ENCODE measurements at regions not wholly inside any gene's neighbourhood (a gene's known extent, or its start where the extent isn't known, plus 50 kb on each side); places are given as distances from the start of the nearest gene placed in this dataset.
"Not testable (repeated sequence)": the region's sequence is repeated elsewhere in the genome, so short reads cannot be mapped to it uniquely, and the experiment has no call there.

- H3K9me3 ChIP-seq = no peaks in the 10 kb centered on the region
- TF ChIP-seq POLR2AphosphoS5 (IDR thresholded peaks at IDR 0.05) (no peak), EP300 (IDR thresholded peaks at IDR 0.05) (no peak), POLR2A (IDR thresholded peaks at IDR 0.05; ENCODE audit: low read depth) (no peak)
- TF ChIP-seq, protein P1, sequence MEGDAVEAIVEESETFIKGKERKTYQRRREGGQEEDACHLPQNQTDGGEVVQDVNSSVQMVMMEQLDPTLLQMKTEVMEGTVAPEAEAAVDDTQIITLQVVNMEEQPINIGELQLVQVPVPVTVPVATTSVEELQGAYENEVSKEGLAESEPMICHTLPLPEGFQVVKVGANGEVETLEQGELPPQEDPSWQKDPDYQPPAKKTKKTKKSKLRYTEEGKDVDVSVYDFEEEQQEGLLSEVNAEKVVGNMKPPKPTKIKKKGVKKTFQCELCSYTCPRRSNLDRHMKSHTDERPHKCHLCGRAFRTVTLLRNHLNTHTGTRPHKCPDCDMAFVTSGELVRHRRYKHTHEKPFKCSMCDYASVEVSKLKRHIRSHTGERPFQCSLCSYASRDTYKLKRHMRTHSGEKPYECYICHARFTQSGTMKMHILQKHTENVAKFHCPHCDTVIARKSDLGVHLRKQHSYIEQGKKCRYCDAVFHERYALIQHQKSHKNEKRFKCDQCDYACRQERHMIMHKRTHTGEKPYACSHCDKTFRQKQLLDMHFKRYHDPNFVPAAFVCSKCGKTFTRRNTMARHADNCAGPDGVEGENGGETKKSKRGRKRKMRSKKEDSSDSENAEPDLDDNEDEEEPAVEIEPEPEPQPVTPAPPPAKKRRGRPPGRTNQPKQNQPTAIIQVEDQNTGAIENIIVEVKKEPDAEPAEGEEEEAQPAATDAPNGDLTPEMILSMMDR (IDR thresholded peaks at IDR 0.05) = no peak
- DNase-seq (ENCODE audit: extremely low spot score) = no peak
- H3K27me3 ChIP-seq = no peaks in the 10 kb centered on the region
- no peaks in the 10 kb centered on the region for H3K36me3 ChIP-seq
- 79% methylated on average over 8 of the region's 8 CpGs for WGBS
- H3K27ac ChIP-seq (replicated peaks in 1 of 4) = no peak overlapping the region
- no peak overlapping the region for H3K4me3 ChIP-seq
- peaks cover 4 to 13% (median 6%) of the 10 kb centered on the region in 4 donors for H3K4me1 ChIP-seq
- intact Hi-C loops (cut with DNase I) = no loop called here
Observed at GRCh38 chr2:44102790-44103562, 65.7 kb upstream of the PPM1B start.

DNA sequence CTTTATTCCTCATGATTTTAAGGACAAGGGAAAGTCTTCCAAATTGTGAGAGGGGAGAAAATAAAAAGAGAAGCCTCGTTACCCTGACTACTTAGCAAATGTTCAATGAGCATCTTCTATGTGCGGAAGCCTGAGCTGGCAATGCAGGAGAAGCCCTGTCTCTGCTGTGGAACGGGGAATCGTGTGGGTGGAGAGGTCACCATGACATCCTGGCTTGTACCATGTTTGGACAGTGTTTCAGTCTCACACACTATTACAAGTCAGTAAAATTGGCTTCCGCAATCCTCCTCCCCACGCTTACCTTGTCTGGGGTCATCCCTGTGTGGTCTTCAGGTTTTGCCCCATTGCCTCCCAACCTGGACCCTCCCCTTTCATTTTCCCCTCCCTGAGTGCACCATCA is 65.0 kb upstream of the PPM1B start:
- Histone ChIP-seq H3K36me3 (no peaks in the 10 kb centered on the region), H3K4me1 (peaks cover 4 to 13% (median 6%) of the 10 kb centered on the region in 4 donors), H3K27ac (replicated peaks in 1 of 4) (no peak overlapping the region), H3K9me3 (no peaks in the 10 kb centered on the region), H3K4me3 (no peak overlapping the region), H3K27me3 (no peaks in the 10 kb centered on the region)
- no peak for DNase-seq (ENCODE audit: extremely low spot score)
- WGBS = 86% methylated on average over 6 of the region's 6 CpGs
- TF ChIP-seq EP300 (IDR thresholded peaks at IDR 0.05) = no peak
- no peak for TF ChIP-seq POLR2A (IDR thresholded peaks at IDR 0.05; ENCODE audit: low read depth)
- TF ChIP-seq, protein P1 (IDR thresholded peaks at IDR 0.05) = no peak
- TF ChIP-seq POLR2AphosphoS5 (IDR thresholded peaks at IDR 0.05) = no peak
- intact Hi-C loops (cut with DNase I) = no loop called here

DNA sequence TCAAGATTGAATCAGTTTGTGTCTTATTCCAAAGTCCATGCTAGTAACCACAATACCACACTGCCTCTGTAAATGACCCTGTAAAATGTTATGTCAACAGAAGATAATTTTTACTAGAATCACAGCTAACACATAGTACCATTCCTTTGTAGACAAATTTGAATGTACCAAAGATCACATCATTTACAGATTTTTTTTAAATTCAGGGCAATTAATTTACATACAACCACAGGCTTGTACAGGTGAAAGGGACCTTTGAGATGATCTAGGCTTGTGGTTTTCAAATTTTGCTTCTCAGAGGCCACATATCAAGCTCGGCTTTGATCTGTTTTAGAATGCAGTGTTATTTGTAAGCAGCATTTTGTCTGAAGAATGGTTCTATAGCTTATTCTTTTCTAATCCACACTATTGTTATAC is 63.8 kb upstream of the PPM1B start:
- H3K9me3 ChIP-seq = no peaks in the 10 kb centered on the region
- DNase-seq (ENCODE audit: extremely low spot score) = no peak
- TF ChIP-seq, protein P1 (IDR thresholded peaks at IDR 0.05) = no peak
- no peak for TF ChIP-seq POLR2A (IDR thresholded peaks at IDR 0.05; ENCODE audit: low read depth)
- TF ChIP-seq EP300 (IDR thresholded peaks at IDR 0.05) = no peak
- no peak for TF ChIP-seq POLR2AphosphoS5 (IDR thresholded peaks at IDR 0.05)
- H3K4me1 ChIP-seq = peaks cover 2 to 13% (median 6%) of the 10 kb centered on the region in 4 donors
- intact Hi-C loops (cut with DNase I) = no loop called here
- no peaks in the 10 kb centered on the region for H3K27me3 ChIP-seq
- 95% methylated on average over 1 of the region's 1 CpG for WGBS
- no peak overlapping the region for H3K4me3 ChIP-seq
- no peaks in the 10 kb centered on the region for H3K36me3 ChIP-seq
- no peak overlapping the region for H3K27ac ChIP-seq (replicated peaks in 1 of 4)

- 85% methylated on average over 8 of the region's 9 CpGs for WGBS
- not testable (repeated sequence) for H3K4me3 ChIP-seq; DNase-seq (ENCODE audit: extremely low spot score)
Observed at GRCh38 chr2:44106509-44106908, 62.2 kb upstream of the PPM1B start.

GRCh38 chr2:44107086-44107740 is 61.5 kb upstream of the PPM1B start:
- Histone ChIP-seq H3K36me3 (no peaks in the 10 kb centered on the region), H3K9me3 (no peaks in the 10 kb centered on the region), H3K4me1 (no peaks in the 10 kb centered on the region), H3K27ac (replicated peaks in 1 of 4) (no peak overlapping the region), H3K27me3 (no peaks in the 10 kb centered on the region), H3K4me3 (no peak overlapping the region)
- WGBS = 76% methylated on average over 5 of the region's 5 CpGs
- TF ChIP-seq, protein P1 (IDR thresholded peaks at IDR 0.05) = no peak
- TF ChIP-seq EP300 (IDR thresholded peaks at IDR 0.05) (no peak), POLR2A (IDR thresholded peaks at IDR 0.05; ENCODE audit: low read depth) (no peak), POLR2AphosphoS5 (IDR thresholded peaks at IDR 0.05) (no peak)
- DNase-seq (ENCODE audit: extremely low spot score) = no peak
- intact Hi-C loops (cut with DNase I) = no loop called here

More at GRCh38 chr2:44106509-44106908, 62.2 kb upstream of the PPM1B start:
- H3K9me3 ChIP-seq; H3K36me3 ChIP-seq; H3K27ac ChIP-seq (replicated peaks in 1 of 4); H3K27me3 ChIP-seq; H3K4me1 ChIP-seq; intact Hi-C loops (cut with DNase I): not testable (repeated sequence)

All from esophagus muscularis mucosa (tissue), 4 donors.